ENCODE measurements at regions not wholly inside any gene's neighbourhood (a gene's known extent, or its start where the extent isn't known, plus 50 kb on each side); places are given as distances from the start of the nearest gene placed in this dataset.
"Not testable (repeated sequence)": the region's sequence is repeated elsewhere in the genome, so short reads cannot be mapped to it uniquely, and the experiment has no call there.

- no peaks in the 10 kb centered on the region for H3K36me3 ChIP-seq
- no peaks in the 10 kb centered on the region for H3K9me3 ChIP-seq
- no peaks in the 10 kb centered on the region for H3K27me3 ChIP-seq
- H3K27ac ChIP-seq, result no peak overlapping the region
- TF ChIP-seq CTCF (IDR thresholded peaks at IDR 0.05), result no peak
- no peak for TF ChIP-seq POLR2A (IDR thresholded peaks at IDR 0.05)
- TF ChIP-seq EP300 (IDR thresholded peaks at IDR 0.05), result no peak
- no peak for TF ChIP-seq POLR2AphosphoS5 (IDR thresholded peaks at IDR 0.05)
- DNase-seq (ENCODE audit: low spot score in 2 of 2), result no peak
- H3K4me3 ChIP-seq, result no peak overlapping the region
- WGBS, result 84% methylated on average over 2 of the region's 2 CpGs
- no peaks in the 10 kb centered on the region for H3K4me1 ChIP-seq
Observed at GRCh38 chr6:50899306-50899870, 80.7 kb downstream of the TFAP2B start.

GRCh38 chr6:50902260-50902659 is 83.6 kb downstream of the TFAP2B start:
- no peaks in the 10 kb centered on the region for H3K27me3 ChIP-seq
- H3K27ac ChIP-seq, result no peak overlapping the region
- H3K4me1 ChIP-seq, result no peaks in the 10 kb centered on the region
- no peaks in the 10 kb centered on the region for H3K9me3 ChIP-seq
- no peak overlapping the region for H3K4me3 ChIP-seq
- TF ChIP-seq POLR2A (IDR thresholded peaks at IDR 0.05) (no peak), POLR2AphosphoS5 (IDR thresholded peaks at IDR 0.05) (no peak), CTCF (IDR thresholded peaks at IDR 0.05) (no peak), EP300 (IDR thresholded peaks at IDR 0.05) (no peak)
- no peaks in the 10 kb centered on the region for H3K36me3 ChIP-seq
- DNase-seq (ENCODE audit: low spot score in 2 of 2), result no peak

GRCh38 chr6:50905297-50905696 is 86.6 kb downstream of the TFAP2B start:
- Histone ChIP-seq H3K4me3 (no peak overlapping the region), H3K36me3 (no peaks in the 10 kb centered on the region), H3K9me3 (no peaks in the 10 kb centered on the region), H3K27me3 (no peaks in the 10 kb centered on the region), H3K27ac (no peak overlapping the region), H3K4me1 (no peaks in the 10 kb centered on the region)
- 67% methylated on average over 5 of the region's 5 CpGs for WGBS
- TF ChIP-seq EP300 (IDR thresholded peaks at IDR 0.05), result no peak
- no peak for TF ChIP-seq CTCF (IDR thresholded peaks at IDR 0.05)
- TF ChIP-seq POLR2AphosphoS5 (IDR thresholded peaks at IDR 0.05), result no peak
- no peak for TF ChIP-seq POLR2A (IDR thresholded peaks at IDR 0.05)
- no peak for DNase-seq (ENCODE audit: low spot score in 2 of 2)

- no peak overlapping the region for H3K27ac ChIP-seq
- no peaks in the 10 kb centered on the region for H3K9me3 ChIP-seq
- no peaks in the 10 kb centered on the region for H3K4me1 ChIP-seq
- no peaks in the 10 kb centered on the region for H3K27me3 ChIP-seq
- no peak for DNase-seq (ENCODE audit: low spot score in 2 of 2)
- TF ChIP-seq EP300 (IDR thresholded peaks at IDR 0.05), result no peak
- no peak for TF ChIP-seq POLR2AphosphoS5 (IDR thresholded peaks at IDR 0.05)
- no peak for TF ChIP-seq POLR2A (IDR thresholded peaks at IDR 0.05)
- TF ChIP-seq CTCF (IDR thresholded peaks at IDR 0.05), result no peak
- H3K4me3 ChIP-seq, result no peak overlapping the region
- H3K36me3 ChIP-seq, result no peaks in the 10 kb centered on the region
Observed at GRCh38 chr6:50907565-50907964, 88.9 kb downstream of the TFAP2B start.

GRCh38 chr6:50913105-50913770 is 94.6 kb downstream of the TFAP2B start:
- Histone ChIP-seq H3K27ac (no peak overlapping the region), H3K27me3 (no peaks in the 10 kb centered on the region), H3K36me3 (no peaks in the 10 kb centered on the region), H3K4me1 (no peaks in the 10 kb centered on the region), H3K9me3 (peaks cover 5% of the 10 kb centered on the region), H3K4me3 (no peak overlapping the region)
- WGBS, result 96% methylated on average over 20 of the region's 20 CpGs
- no peak for DNase-seq (ENCODE audit: low spot score in 2 of 2)
- TF ChIP-seq CTCF (IDR thresholded peaks at IDR 0.05) (no peak), POLR2AphosphoS5 (IDR thresholded peaks at IDR 0.05) (no peak), EP300 (IDR thresholded peaks at IDR 0.05) (no peak), POLR2A (IDR thresholded peaks at IDR 0.05) (no peak)

- not testable (repeated sequence) for H3K27ac ChIP-seq; DNase-seq (ENCODE audit: low spot score in 2 of 2); H3K27me3 ChIP-seq; H3K4me3 ChIP-seq; H3K36me3 ChIP-seq; H3K9me3 ChIP-seq; H3K4me1 ChIP-seq
- 98% methylated on average over 7 of the region's 7 CpGs for WGBS
Observed at GRCh38 chr6:50921378-50921777, 102.7 kb downstream of the TFAP2B start.

Measured in suprapubic skin (tissue), 4 donors.